ENCODE measurements at regions not wholly inside any gene's neighbourhood (a gene's known extent, or its start where the extent isn't known, plus 50 kb on each side); places are given as distances from the start of the nearest gene placed in this dataset.
A peak's percentile ranks its signal among the peaks of the same experiment; 100 is the strongest.

DNA sequence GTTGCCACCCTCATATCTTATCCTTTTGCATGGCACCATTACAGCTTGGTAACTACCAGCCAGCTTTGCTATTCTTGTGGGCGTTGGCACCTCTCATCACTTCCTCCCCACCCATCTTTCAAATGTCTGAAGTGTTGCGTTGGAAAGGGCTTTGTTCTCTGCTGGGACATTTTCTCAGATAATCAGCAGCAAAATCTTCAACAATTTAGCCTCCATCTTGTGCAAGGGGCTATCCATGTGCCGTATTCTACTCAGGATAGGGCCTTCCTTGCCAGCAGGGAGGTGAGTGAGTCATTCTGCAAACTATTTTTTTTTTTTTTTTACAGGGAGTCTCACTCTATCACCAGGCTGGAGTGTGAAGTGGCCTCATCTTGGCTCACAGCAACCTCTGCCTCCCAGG lies 62.1 kb upstream of the NUDT12 start:
- H3K4me3 ChIP-seq (ENCODE audit: low read depth in 1 of 3, low read length in 3 of 3) = no peak overlapping the region
- no peak for DNase-seq (ENCODE audit: low spot score)
- H3K4me1 ChIP-seq (ENCODE audit: control insufficient read depth in 4 of 4, insufficient read depth in 4 of 4, low read length in 3 of 4) = peaks cover 0 to 12% (median 5%) of the 10 kb centered on the region in 4 donors
- no peaks in the 10 kb centered on the region for H3K9me3 ChIP-seq (ENCODE audit: control insufficient read depth in 4 of 4, low read length in 3 of 4)
- H3K9ac ChIP-seq (ENCODE audit: low read depth in 1 of 2, low read length in 2 of 2) = no peak overlapping the region
- H3K36me3 ChIP-seq (ENCODE audit: control insufficient read depth in 4 of 4, insufficient read depth in 3 of 4, low read depth in 1 of 4, low read length in 3 of 4) = no peaks in the 10 kb centered on the region
- peak overlapping the region; percentile 36 to 88 for H3K27ac ChIP-seq (ENCODE audit: low read depth in 1 of 2, low read length in 2 of 2)
- 73% methylated on average over 3 of the region's 3 CpGs for WGBS
- no peaks in the 10 kb centered on the region for H3K27me3 ChIP-seq (ENCODE audit: control insufficient read depth in 4 of 4, insufficient read depth in 4 of 4, low read length in 3 of 4)
- no peak for TF ChIP-seq EGR1 (IDR thresholded peaks at IDR 0.05; ENCODE audit: low read depth in 2 of 2)
- no peak for TF ChIP-seq FOXA2 (IDR thresholded peaks at IDR 0.05)
- no peak for TF ChIP-seq CTCF (IDR thresholded peaks at IDR 0.05; ENCODE audit: low read depth, low read length, missing input control)
- TF ChIP-seq GABPA (IDR thresholded peaks at IDR 0.05 in 1 of 2, conservative IDR thresholded peaks at IDR 0.05 in 1 of 2) = no peak
- TF ChIP-seq HNF4A (conservative IDR thresholded peaks at IDR 0.05) = no peak
- TF ChIP-seq, protein P1, sequence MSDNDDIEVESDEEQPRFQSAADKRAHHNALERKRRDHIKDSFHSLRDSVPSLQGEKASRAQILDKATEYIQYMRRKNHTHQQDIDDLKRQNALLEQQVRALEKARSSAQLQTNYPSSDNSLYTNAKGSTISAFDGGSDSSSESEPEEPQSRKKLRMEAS (IDR thresholded peaks at IDR 0.05) = no peak
- no peak for TF ChIP-seq RXRA (IDR thresholded peaks at IDR 0.05)
- no peak for TF ChIP-seq ATF3 (IDR thresholded peaks at IDR 0.05)
- no peak for TF ChIP-seq TAF1 (conservative IDR thresholded peaks at IDR 0.05)
- TF ChIP-seq FOXA1 (IDR thresholded peaks at IDR 0.05) = no peak
- TF ChIP-seq SP1 (IDR thresholded peaks at IDR 0.05) = no peak
- TF ChIP-seq YY1 (IDR thresholded peaks at IDR 0.05) = no peak
- TF ChIP-seq ZBTB33 (IDR thresholded peaks at IDR 0.05) = no peak
- no peak for TF ChIP-seq HNF4G (IDR thresholded peaks at IDR 0.05)
- no peak for TF ChIP-seq RAD21 (IDR thresholded peaks at IDR 0.05)
- no peak for TF ChIP-seq NR2F2 (IDR thresholded peaks at IDR 0.05)
- TF ChIP-seq JUND (IDR thresholded peaks at IDR 0.05) = no peak
- TF ChIP-seq, protein P2, sequence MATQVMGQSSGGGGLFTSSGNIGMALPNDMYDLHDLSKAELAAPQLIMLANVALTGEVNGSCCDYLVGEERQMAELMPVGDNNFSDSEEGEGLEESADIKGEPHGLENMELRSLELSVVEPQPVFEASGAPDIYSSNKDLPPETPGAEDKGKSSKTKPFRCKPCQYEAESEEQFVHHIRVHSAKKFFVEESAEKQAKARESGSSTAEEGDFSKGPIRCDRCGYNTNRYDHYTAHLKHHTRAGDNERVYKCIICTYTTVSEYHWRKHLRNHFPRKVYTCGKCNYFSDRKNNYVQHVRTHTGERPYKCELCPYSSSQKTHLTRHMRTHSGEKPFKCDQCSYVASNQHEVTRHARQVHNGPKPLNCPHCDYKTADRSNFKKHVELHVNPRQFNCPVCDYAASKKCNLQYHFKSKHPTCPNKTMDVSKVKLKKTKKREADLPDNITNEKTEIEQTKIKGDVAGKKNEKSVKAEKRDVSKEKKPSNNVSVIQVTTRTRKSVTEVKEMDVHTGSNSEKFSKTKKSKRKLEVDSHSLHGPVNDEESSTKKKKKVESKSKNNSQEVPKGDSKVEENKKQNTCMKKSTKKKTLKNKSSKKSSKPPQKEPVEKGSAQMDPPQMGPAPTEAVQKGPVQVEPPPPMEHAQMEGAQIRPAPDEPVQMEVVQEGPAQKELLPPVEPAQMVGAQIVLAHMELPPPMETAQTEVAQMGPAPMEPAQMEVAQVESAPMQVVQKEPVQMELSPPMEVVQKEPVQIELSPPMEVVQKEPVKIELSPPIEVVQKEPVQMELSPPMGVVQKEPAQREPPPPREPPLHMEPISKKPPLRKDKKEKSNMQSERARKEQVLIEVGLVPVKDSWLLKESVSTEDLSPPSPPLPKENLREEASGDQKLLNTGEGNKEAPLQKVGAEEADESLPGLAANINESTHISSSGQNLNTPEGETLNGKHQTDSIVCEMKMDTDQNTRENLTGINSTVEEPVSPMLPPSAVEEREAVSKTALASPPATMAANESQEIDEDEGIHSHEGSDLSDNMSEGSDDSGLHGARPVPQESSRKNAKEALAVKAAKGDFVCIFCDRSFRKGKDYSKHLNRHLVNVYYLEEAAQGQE (IDR thresholded peaks at IDR 0.05) = no peak

All from liver (tissue), 8 donors.